SK-N-SH treated with all-trans-retinoic acid at 6 μM for 48 hours (cell line): ENCODE measurements at regions not wholly inside any gene's neighbourhood (a gene's known extent, or its start where the extent isn't known, plus 50 kb on each side); places are given as distances from the start of the nearest gene placed in this dataset.

ENCODE experiments used
- ATAC-seq: fragments of 200-7000 bp; cut with Tn5 transposase; 3 replicates; pipeline ENCODE4 v1.9.1; 2020; ENCODE audit warnings: mild to moderate bottlenecking, moderate library complexity
- BACH2 ChIP-seq: fragments of 250-450 bp; sonication (Bioruptor Pico); IDR thresholded peaks from 2 replicates; pipeline ENCODE4 v1.9.0; 2021; ENCODE audit warnings: mild to moderate bottlenecking, borderline replicate concordance
- CREB5 ChIP-seq: fragments of 250-450 bp; sonication (Bioruptor Pico); IDR thresholded peaks from 2 replicates; pipeline ENCODE4 v1.5.1; 2020; ENCODE audit warnings: low read depth, mild to moderate bottlenecking, moderate library complexity
- CSDC2 ChIP-seq: fragments of 250-450 bp; sonication (Bioruptor Pico); IDR thresholded peaks from 2 replicates; pipeline ENCODE4 v1.5.0; 2020; ENCODE audit warnings: mild to moderate bottlenecking, moderate library complexity
- GLIS3 ChIP-seq: fragments of 250-450 bp; sonication (Bioruptor Pico); IDR thresholded peaks from 2 replicates; pipeline ENCODE4 v1.5.0; 2020; ENCODE audit warnings: mild to moderate bottlenecking, moderate library complexity
- ISL1 ChIP-seq: fragments of 250-450 bp; sonication (Bioruptor Pico); IDR thresholded peaks from 2 replicates; pipeline ENCODE4 v2.1.2; 2022; ENCODE audit warnings: mild to moderate bottlenecking, moderate library complexity
- PPARA ChIP-seq: fragments of 250-450 bp; sonication (Bioruptor Pico); IDR thresholded peaks from 2 replicates; pipeline ENCODE4 v1.5.0; 2020; ENCODE audit warnings: mild to moderate bottlenecking, borderline replicate concordance
- RARB ChIP-seq: fragments of 250-450 bp; sonication (Bioruptor Pico); IDR thresholded peaks from 2 replicates; pipeline ENCODE4 v1.8.0; 2021; ENCODE audit warnings: mild to moderate bottlenecking, moderate library complexity
- SNAI2 ChIP-seq: fragments of 250-450 bp; sonication (Bioruptor Pico); IDR thresholded peaks from 2 replicates; pipeline ENCODE4 v1.5.0; 2020; ENCODE audit warnings: mild to moderate bottlenecking, moderate library complexity
- ZC3H10 ChIP-seq: fragments of 250-450 bp; sonication (Bioruptor Pico); IDR thresholded peaks from 2 replicates; pipeline ENCODE4 v1.5.1; 2021; ENCODE audit warnings: mild to moderate bottlenecking, moderate library complexity
- ZFP3 ChIP-seq: fragments of 250-450 bp; sonication (Bioruptor Pico); IDR thresholded peaks from 2 replicates; pipeline ENCODE4 v1.5.0; 2020; ENCODE audit warnings: mild to moderate bottlenecking, moderate library complexity
- ZFP30 ChIP-seq: fragments of 450-650 bp; formaldehyde crosslinking; IDR thresholded peaks from 2 replicates; pipeline ENCODE4 v1.5.0; 2022; ENCODE audit warnings: mild to moderate bottlenecking, moderate library complexity
- ZNF70 ChIP-seq: fragments of 450-650 bp; formaldehyde crosslinking; IDR thresholded peaks from 2 replicates; pipeline ENCODE4 v1.5.0; 2020; ENCODE audit warnings: mild to moderate bottlenecking, moderate library complexity
- ZNF8 ChIP-seq: fragments of 450-650 bp; formaldehyde crosslinking; IDR thresholded peaks from 2 replicates; pipeline ENCODE4 v1.5.0; 2020; ENCODE audit warnings: mild to moderate bottlenecking, moderate library complexity
- TF ChIP-seq, protein P1 (sequence below): fragments of 250-450 bp; sonication (Bioruptor Pico); IDR thresholded peaks from 2 replicates; pipeline ENCODE4 v1.8.0; 2020; ENCODE audit warnings: mild to moderate bottlenecking, moderate library complexity, borderline replicate concordance
- TF ChIP-seq, protein P2 (sequence below): fragments of 250-450 bp; sonication (Bioruptor Pico); IDR thresholded peaks from 2 replicates; pipeline ENCODE4 v1.5.1; 2021; ENCODE audit warnings: mild to moderate bottlenecking, moderate library complexity
- TF ChIP-seq, protein P3 (sequence below): fragments of 250-450 bp; sonication (Bioruptor Pico); IDR thresholded peaks from 2 replicates; pipeline ENCODE4 v1.8.0; 2021; ENCODE audit warnings: low read depth, mild to moderate bottlenecking, moderate library complexity, borderline replicate concordance
- TF ChIP-seq, protein P4 (sequence below): fragments of 250-450 bp; sonication (Bioruptor Pico); IDR thresholded peaks from 2 replicates; pipeline ENCODE4 v1.5.0; 2020; ENCODE audit warnings: mild to moderate bottlenecking, moderate library complexity

DNA sequence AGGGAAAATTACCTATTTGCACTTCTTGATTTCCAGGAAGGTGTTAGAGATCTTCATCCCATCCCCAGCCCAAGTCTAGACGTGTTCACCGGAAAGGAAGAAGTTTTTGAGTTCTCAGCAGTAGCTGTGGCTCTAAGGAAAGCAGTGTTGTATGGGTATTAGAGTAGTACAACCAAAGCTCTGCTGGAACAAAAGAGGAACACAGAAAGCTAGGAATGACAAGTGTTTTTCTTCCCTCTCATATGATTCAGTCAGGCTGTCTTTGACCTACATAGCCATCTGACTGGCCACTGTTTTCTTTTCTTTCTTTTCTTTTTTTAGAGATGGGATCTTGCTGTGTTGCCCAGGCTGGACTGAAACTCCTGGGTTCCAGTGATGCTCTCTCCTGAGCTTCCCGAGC is 82.7 kb upstream of the SLC39A10 start:
- ATAC-seq = no peak
- TF ChIP-seq ZNF8 (CRISPR knock-in tag) = no peak
- TF ChIP-seq ZFP3 (CRISPR knock-in tag) = no peak
- TF ChIP-seq, protein P1, sequence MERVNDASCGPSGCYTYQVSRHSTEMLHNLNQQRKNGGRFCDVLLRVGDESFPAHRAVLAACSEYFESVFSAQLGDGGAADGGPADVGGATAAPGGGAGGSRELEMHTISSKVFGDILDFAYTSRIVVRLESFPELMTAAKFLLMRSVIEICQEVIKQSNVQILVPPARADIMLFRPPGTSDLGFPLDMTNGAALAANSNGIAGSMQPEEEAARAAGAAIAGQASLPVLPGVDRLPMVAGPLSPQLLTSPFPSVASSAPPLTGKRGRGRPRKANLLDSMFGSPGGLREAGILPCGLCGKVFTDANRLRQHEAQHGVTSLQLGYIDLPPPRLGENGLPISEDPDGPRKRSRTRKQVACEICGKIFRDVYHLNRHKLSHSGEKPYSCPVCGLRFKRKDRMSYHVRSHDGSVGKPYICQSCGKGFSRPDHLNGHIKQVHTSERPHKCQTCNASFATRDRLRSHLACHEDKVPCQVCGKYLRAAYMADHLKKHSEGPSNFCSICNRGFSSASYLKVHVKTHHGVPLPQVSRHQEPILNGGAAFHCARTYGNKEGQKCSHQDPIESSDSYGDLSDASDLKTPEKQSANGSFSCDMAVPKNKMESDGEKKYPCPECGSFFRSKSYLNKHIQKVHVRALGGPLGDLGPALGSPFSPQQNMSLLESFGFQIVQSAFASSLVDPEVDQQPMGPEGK (CRISPR knock-in tag) = no peak
- TF ChIP-seq RARB (CRISPR knock-in tag) = no peak
- TF ChIP-seq PPARA = no peak
- no peak for TF ChIP-seq ISL1 (CRISPR knock-in tag)
- TF ChIP-seq, protein P2, sequence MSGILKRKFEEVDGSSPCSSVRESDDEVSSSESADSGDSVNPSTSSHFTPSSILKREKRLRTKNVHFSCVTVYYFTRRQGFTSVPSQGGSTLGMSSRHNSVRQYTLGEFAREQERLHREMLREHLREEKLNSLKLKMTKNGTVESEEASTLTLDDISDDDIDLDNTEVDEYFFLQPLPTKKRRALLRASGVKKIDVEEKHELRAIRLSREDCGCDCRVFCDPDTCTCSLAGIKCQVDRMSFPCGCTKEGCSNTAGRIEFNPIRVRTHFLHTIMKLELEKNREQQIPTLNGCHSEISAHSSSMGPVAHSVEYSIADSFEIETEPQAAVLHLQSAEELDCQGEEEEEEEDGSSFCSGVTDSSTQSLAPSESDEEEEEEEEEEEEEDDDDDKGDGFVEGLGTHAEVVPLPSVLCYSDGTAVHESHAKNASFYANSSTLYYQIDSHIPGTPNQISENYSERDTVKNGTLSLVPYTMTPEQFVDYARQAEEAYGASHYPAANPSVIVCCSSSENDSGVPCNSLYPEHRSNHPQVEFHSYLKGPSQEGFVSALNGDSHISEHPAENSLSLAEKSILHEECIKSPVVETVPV = no peak
- no peak for TF ChIP-seq CSDC2 (CRISPR knock-in tag)
- TF ChIP-seq SNAI2 (CRISPR knock-in tag) = no peak
- TF ChIP-seq, protein P3, sequence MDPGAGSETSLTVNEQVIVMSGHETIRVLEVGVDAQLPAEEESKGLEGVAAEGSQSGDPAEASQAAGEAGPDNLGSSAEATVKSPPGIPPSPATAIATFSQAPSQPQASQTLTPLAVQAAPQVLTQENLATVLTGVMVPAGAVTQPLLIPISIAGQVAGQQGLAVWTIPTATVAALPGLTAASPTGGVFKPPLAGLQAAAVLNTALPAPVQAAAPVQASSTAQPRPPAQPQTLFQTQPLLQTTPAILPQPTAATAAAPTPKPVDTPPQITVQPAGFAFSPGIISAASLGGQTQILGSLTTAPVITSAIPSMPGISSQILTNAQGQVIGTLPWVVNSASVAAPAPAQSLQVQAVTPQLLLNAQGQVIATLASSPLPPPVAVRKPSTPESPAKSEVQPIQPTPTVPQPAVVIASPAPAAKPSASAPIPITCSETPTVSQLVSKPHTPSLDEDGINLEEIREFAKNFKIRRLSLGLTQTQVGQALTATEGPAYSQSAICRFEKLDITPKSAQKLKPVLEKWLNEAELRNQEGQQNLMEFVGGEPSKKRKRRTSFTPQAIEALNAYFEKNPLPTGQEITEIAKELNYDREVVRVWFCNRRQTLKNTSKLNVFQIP (CRISPR knock-in tag) = no peak
- TF ChIP-seq ZFP30 (CRISPR knock-in tag) = no peak
- TF ChIP-seq BACH2 (CRISPR knock-in tag) = no peak

GRCh38 chr2:195572895-195573683 is 83.9 kb upstream of the SLC39A10 start:
- ATAC-seq = no peak
- TF ChIP-seq GLIS3 (CRISPR knock-in tag) = no peak
- TF ChIP-seq PPARA = no peak
- TF ChIP-seq ZNF70 (CRISPR knock-in tag) = no peak
- no peak for TF ChIP-seq SNAI2 (CRISPR knock-in tag)
- TF ChIP-seq RARB (CRISPR knock-in tag) = no peak
- TF ChIP-seq, protein P3 (CRISPR knock-in tag) = no peak
- TF ChIP-seq BACH2 (CRISPR knock-in tag) = no peak
- no peak for TF ChIP-seq ZFP30 (CRISPR knock-in tag)
- TF ChIP-seq, protein P4, sequence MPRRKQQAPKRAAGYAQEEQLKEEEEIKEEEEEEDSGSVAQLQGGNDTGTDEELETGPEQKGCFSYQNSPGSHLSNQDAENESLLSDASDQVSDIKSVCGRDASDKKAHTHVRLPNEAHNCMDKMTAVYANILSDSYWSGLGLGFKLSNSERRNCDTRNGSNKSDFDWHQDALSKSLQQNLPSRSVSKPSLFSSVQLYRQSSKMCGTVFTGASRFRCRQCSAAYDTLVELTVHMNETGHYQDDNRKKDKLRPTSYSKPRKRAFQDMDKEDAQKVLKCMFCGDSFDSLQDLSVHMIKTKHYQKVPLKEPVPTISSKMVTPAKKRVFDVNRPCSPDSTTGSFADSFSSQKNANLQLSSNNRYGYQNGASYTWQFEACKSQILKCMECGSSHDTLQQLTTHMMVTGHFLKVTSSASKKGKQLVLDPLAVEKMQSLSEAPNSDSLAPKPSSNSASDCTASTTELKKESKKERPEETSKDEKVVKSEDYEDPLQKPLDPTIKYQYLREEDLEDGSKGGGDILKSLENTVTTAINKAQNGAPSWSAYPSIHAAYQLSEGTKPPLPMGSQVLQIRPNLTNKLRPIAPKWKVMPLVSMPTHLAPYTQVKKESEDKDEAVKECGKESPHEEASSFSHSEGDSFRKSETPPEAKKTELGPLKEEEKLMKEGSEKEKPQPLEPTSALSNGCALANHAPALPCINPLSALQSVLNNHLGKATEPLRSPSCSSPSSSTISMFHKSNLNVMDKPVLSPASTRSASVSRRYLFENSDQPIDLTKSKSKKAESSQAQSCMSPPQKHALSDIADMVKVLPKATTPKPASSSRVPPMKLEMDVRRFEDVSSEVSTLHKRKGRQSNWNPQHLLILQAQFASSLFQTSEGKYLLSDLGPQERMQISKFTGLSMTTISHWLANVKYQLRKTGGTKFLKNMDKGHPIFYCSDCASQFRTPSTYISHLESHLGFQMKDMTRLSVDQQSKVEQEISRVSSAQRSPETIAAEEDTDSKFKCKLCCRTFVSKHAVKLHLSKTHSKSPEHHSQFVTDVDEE (CRISPR knock-in tag) = no peak
- no peak for TF ChIP-seq CREB5
- TF ChIP-seq, protein P1 (CRISPR knock-in tag) = no peak
- TF ChIP-seq ZC3H10 (CRISPR knock-in tag) = no peak
- TF ChIP-seq ZFP3 (CRISPR knock-in tag) = no peak
